CD4-positive, alpha-beta memory T cell (primary cell): ENCODE measurements at regions not wholly inside any gene's neighbourhood (a gene's known extent, or its start where the extent isn't known, plus 50 kb on each side); places are given as distances from the start of the nearest gene placed in this dataset.
"Not testable (repeated sequence)": the region's sequence is repeated elsewhere in the genome, so short reads cannot be mapped to it uniquely, and the experiment has no call there.

Experiments used
- CTCF ChIA-PET: fragments of 350-600 bp; sonication (Branson Sonifier 250); formaldehyde crosslinking; loops from one replicate; lab custom pipeline; 2021; ENCODE audit warnings: inconsistent platforms; ENCODE audit not compliant: partially characterized antibody; lab: Charles Lee
- POLR2A ChIA-PET: fragments of 350-600 bp; sonication (Branson Sonifier 250); formaldehyde crosslinking; loops from one replicate; lab custom pipeline; 2021; ENCODE audit not compliant: partially characterized antibody; lab: Charles Lee
- DNase-seq, 5 donors: peaks; one replicate each; pipeline versions ENCODE4 v3.0.0 to v3.0.0-alpha.2; 2020 to 2022; ENCODE audit warnings: mixed read lengths in 1 of 5
- H3K27ac ChIP-seq: one replicate; pipeline ENCODE4 v1.7.0; 2013; ENCODE audit warnings: low read depth, low read length
- H3K27me3 ChIP-seq: 2 replicates; pipeline ENCODE4 v1.7.0; 2013; ENCODE audit warnings: mild to moderate bottlenecking, low read length, moderate library complexity; ENCODE audit not compliant: insufficient read depth
- H3K36me3 ChIP-seq: 2 replicates; pipeline ENCODE4 v1.7.0; 2013; ENCODE audit warnings: mild to moderate bottlenecking, low read length, moderate library complexity; ENCODE audit not compliant: insufficient read depth
- H3K4me1 ChIP-seq: 2 replicates; pipeline ENCODE4 v1.7.0; 2013; ENCODE audit warnings: mild to moderate bottlenecking, low read length, moderate library complexity; ENCODE audit not compliant: insufficient read depth
- H3K4me3 ChIP-seq, 2 donors: one replicate each; pipeline ENCODE4 v1.7.0; 2013; ENCODE audit warnings: low read length in 2 of 2, mild to moderate bottlenecking in 1 of 2
- H3K9me3 ChIP-seq, 2 donors: one replicate each; pipeline ENCODE4 v1.7.0; 2013; ENCODE audit warnings: low read length in 2 of 2, control low read depth in 1 of 2; ENCODE audit not compliant: control insufficient read depth in 1 of 2
- H3K27ac Mint-ChIP-seq, 7 donors: one replicate each; pipeline ENCODE4 v1.8.0; 2020 to 2021; ENCODE audit warnings: mixed read lengths in 7 of 7, mild to moderate bottlenecking in 6 of 7, inconsistent platforms in 3 of 7, moderate library complexity in 3 of 7
- H3K27me3 Mint-ChIP-seq, 2 donors: one replicate each; pipeline ENCODE4 v1.8.0; 2020 to 2021; ENCODE audit warnings: mixed read lengths in 2 of 2
- H3K36me3 Mint-ChIP-seq, 2 donors: one replicate each; pipeline ENCODE4 v1.8.0; 2020 to 2021; ENCODE audit warnings: mixed read lengths in 2 of 2, inconsistent platforms in 1 of 2, mild to moderate bottlenecking in 1 of 2
- H3K4me1 Mint-ChIP-seq, 4 donors: one replicate each; pipeline ENCODE4 v1.8.0; 2020 to 2021; ENCODE audit warnings: mixed read lengths in 4 of 4, mild to moderate bottlenecking in 1 of 4
- H3K4me3 Mint-ChIP-seq, 8 donors: one replicate each; pipeline ENCODE4 v1.8.0; 2020 to 2021; ENCODE audit warnings: mixed read lengths in 8 of 8, mild to moderate bottlenecking in 7 of 8, moderate library complexity in 6 of 8, inconsistent platforms in 3 of 8
- H3K9me3 Mint-ChIP-seq, 8 donors: one replicate each; pipeline ENCODE4 v1.8.0; 2020 to 2021; ENCODE audit warnings: mixed read lengths in 8 of 8, mild to moderate bottlenecking in 5 of 8, inconsistent platforms in 3 of 8, moderate library complexity in 1 of 8
- intact Hi-C: fragments of 100-400 bp; cut with micrococcal nuclease; formaldehyde crosslinking; loops from one replicate; pipeline ENCODE4 v1.15.1; 2023

DNA sequence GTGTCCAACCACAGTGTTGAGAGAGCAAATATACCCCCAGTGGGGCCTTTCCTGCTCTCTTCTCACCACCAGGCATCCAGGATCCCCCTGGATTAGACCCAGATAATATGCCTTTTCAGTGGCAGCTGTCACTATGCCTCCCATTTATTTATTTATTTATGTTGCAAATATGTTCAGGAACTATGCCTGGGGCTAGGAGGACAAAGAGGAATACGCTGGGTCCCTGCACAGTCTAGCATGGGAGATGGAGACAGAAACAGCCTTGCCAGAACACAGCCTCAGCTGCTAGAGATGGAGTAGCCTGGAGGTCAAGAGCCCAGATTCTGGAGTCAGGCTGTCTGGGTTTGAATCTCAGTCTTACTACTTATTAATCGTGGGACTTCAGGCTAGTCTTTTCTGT, 74.6 kb upstream of the LRFN2 start:
- ChIA-PET CTCF (no interaction called here), POLR2A (no interaction called here)
- no peak for DNase-seq
- Mint-ChIP-seq H3K27ac (no peak overlapping the region), H3K27me3 (peaks cover 3 to 6% of the 10 kb centered on the region in 2 donors), H3K4me3 (no peak overlapping the region), H3K4me1 (no peaks in the 10 kb centered on the region), H3K9me3 (peaks cover 5 to 36% (median 31%) of the 10 kb centered on the region in 8 donors), H3K36me3 (peaks cover 3 to 5% of the 10 kb centered on the region in 2 donors)
- H3K27ac ChIP-seq, result no peak overlapping the region
- no peaks in the 10 kb centered on the region for H3K27me3 ChIP-seq
- H3K4me3 ChIP-seq, result no peak overlapping the region
- no peaks in the 10 kb centered on the region for H3K9me3 ChIP-seq
- H3K36me3 ChIP-seq, result no peaks in the 10 kb centered on the region
- intact Hi-C loops, result no loop called here
- H3K4me1 ChIP-seq, result no peaks in the 10 kb centered on the region

DNA sequence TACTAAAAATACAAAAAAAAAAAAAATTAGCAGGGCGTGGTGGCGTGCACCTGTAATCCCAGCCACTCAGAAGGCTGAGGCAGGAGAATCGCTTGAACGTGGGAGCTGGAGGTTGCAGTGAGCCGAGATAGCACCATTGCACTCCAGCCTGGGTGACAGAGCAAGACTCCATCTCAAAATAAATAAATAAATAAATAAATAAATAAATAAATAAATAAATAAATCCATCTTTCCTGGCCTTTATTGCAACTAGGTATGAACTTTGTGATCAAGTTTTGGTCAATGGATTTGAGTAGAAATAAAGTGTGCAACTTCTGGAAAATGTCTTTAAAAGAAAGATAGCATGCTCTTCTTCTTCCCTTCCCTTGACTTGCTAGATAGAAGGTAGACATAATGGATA, 69.6 kb upstream of the LRFN2 start:
- H3K4me1 ChIP-seq, H3K27me3 ChIP-seq, H3K9me3 ChIP-seq, DNase-seq, H3K4me3 Mint-ChIP-seq, intact Hi-C loops, H3K4me3 ChIP-seq, H3K27ac ChIP-seq, H3K27ac Mint-ChIP-seq, H3K9me3 Mint-ChIP-seq, POLR2A ChIA-PET, CTCF ChIA-PET, H3K36me3 Mint-ChIP-seq, H3K4me1 Mint-ChIP-seq, H3K27me3 Mint-ChIP-seq, H3K36me3 ChIP-seq: not testable (repeated sequence)

DNA sequence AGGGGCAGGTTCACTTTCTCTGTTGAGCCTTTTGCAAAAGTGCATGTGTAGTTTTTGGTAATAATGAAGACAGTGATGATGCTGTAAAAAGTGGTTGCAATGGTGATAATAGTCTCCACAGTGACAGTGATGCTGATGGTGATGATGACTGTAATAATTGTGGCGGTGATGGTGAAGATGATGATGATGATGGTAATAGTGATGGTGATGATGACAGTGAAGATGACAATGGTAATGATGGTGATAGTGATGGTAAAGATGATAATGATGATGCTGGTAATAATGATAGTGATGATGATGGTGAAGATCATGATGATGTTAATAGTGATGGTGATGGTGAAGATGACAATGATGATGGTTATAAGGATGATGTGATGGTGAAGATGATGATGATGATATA, 67.7 kb upstream of the LRFN2 start:
- Histone ChIP-seq H3K36me3 (no peaks in the 10 kb centered on the region), H3K27me3 (no peaks in the 10 kb centered on the region), H3K9me3 (no peaks in the 10 kb centered on the region), H3K27ac (no peak overlapping the region), H3K4me1 (no peaks in the 10 kb centered on the region), H3K4me3 (no peak overlapping the region)
- no peak overlapping the region for H3K4me3 Mint-ChIP-seq
- H3K27me3 Mint-ChIP-seq, result peaks cover 2% of the 10 kb centered on the region in 2 donors
- intact Hi-C loops, result no loop called here
- no peak overlapping the region for H3K27ac Mint-ChIP-seq
- H3K9me3 Mint-ChIP-seq, result no peaks in the 10 kb centered on the region
- no peak for DNase-seq
- ChIA-PET POLR2A (no interaction called here), CTCF (no interaction called here)
- no peaks in the 10 kb centered on the region for H3K4me1 Mint-ChIP-seq
- no peaks in the 10 kb centered on the region for H3K36me3 Mint-ChIP-seq

DNA sequence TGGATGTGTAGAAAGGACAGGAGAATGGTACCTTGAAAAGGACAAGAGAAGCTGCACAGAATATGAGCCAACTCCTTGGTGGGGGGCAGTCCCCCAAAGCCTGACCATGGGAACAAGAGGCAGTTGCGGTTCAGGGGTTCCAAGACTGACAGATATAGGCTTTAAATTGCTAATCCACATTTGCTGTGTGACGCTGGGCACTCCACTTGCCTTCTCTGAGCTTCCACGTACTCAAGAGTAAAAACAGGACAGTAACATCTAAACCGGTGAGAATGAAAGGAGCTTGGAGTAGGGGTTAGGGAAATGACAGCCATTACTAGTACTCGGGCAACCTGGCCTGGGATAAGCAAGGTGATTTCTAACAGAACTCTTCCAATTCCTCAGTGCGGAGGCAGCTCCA, 57.9 kb upstream of the LRFN2 start:
- Histone ChIP-seq H3K36me3 (no peaks in the 10 kb centered on the region), H3K4me1 (peaks cover 6% of the 10 kb centered on the region), H3K4me3 (no peak overlapping the region), H3K27ac (no peak overlapping the region), H3K9me3 (no peaks in the 10 kb centered on the region), H3K27me3 (no peaks in the 10 kb centered on the region)
- H3K9me3 Mint-ChIP-seq, result peaks cover 0 to 3% (median 0%) of the 10 kb centered on the region in 8 donors
- no peak for DNase-seq
- intact Hi-C loops, result no loop called here
- no peak overlapping the region for H3K4me3 Mint-ChIP-seq
- POLR2A ChIA-PET, result no interaction called here
- H3K36me3 Mint-ChIP-seq, result no peaks in the 10 kb centered on the region
- no peak overlapping the region for H3K27ac Mint-ChIP-seq
- peaks cover 8 to 9% (median 9%) of the 10 kb centered on the region in 4 donors for H3K4me1 Mint-ChIP-seq
- peaks cover 3 to 22% of the 10 kb centered on the region in 2 donors for H3K27me3 Mint-ChIP-seq
- CTCF ChIA-PET, result no interaction called here

DNA sequence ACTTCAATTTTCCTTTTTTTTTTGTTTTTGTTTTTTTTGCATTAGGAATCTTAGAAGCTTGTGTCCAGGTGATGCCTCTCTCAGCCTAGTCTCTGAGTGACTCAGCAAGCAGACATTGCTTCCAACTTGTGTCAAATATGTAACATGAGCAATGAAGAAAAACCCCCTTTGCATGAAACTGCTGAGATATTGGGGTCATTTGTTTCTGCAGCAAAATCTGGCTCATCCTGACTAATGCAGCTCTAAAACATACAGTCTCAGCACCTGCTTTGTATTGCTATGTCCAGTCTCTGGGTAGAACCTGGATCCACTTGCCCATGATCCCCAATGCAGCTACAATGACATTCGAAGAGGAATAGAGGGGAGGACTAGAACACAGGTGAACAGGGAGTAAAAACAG, 55.7 kb upstream of the LRFN2 start:
- intact Hi-C loops, result no loop called here
- ChIA-PET CTCF (no interaction called here), POLR2A (no interaction called here)
- DNase-seq, result no peak
- no peaks in the 10 kb centered on the region for H3K36me3 Mint-ChIP-seq
- peaks cover 3 to 13% of the 10 kb centered on the region in 2 donors for H3K27me3 Mint-ChIP-seq
- no peaks in the 10 kb centered on the region for H3K9me3 ChIP-seq
- no peaks in the 10 kb centered on the region for H3K36me3 ChIP-seq
- H3K27ac Mint-ChIP-seq, result no peak overlapping the region
- H3K4me1 Mint-ChIP-seq, result peaks cover 8 to 9% (median 9%) of the 10 kb centered on the region in 4 donors
- peaks cover 0 to 3% (median 0%) of the 10 kb centered on the region in 8 donors for H3K9me3 Mint-ChIP-seq
- H3K4me3 ChIP-seq, result no peak overlapping the region
- no peak overlapping the region for H3K4me3 Mint-ChIP-seq
- no peaks in the 10 kb centered on the region for H3K27me3 ChIP-seq
- peaks cover 7% of the 10 kb centered on the region for H3K4me1 ChIP-seq
- H3K27ac ChIP-seq, result no peak overlapping the region

DNA sequence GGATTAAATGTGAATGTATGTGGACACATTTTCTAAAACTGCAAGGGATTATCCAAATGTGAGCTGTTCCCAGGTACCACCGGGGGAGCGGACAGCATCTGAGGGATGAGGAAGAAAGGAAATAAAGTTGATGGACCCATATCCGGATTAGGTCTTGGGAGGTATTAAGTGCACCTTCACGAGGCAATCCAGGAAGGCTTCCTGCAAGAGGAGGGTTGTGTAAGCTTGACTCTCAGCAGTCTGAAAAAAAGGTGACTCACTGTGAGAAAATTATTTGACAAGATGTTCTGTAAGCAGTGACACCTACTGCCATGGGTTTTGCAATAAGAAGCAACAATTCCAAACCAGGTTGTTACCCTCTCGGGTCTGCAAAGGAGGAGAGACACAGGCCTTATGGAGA, 55.0 kb upstream of the LRFN2 start:
- Histone ChIP-seq H3K27ac (no peak overlapping the region), H3K9me3 (no peaks in the 10 kb centered on the region), H3K36me3 (no peaks in the 10 kb centered on the region), H3K27me3 (no peaks in the 10 kb centered on the region), H3K4me1 (peaks cover 7% of the 10 kb centered on the region), H3K4me3 (no peak overlapping the region)
- Mint-ChIP-seq H3K9me3 (peaks cover 0 to 3% (median 0%) of the 10 kb centered on the region in 8 donors), H3K4me3 (no peak overlapping the region), H3K27me3 (peaks cover 0 to 12% of the 10 kb centered on the region in 2 donors), H3K36me3 (no peaks in the 10 kb centered on the region), H3K27ac (no peak overlapping the region), H3K4me1 (peaks cover 8 to 9% (median 9%) of the 10 kb centered on the region in 4 donors)
- ChIA-PET POLR2A (no interaction called here), CTCF (no interaction called here)
- intact Hi-C loops, result no loop called here
- no peak for DNase-seq

DNA sequence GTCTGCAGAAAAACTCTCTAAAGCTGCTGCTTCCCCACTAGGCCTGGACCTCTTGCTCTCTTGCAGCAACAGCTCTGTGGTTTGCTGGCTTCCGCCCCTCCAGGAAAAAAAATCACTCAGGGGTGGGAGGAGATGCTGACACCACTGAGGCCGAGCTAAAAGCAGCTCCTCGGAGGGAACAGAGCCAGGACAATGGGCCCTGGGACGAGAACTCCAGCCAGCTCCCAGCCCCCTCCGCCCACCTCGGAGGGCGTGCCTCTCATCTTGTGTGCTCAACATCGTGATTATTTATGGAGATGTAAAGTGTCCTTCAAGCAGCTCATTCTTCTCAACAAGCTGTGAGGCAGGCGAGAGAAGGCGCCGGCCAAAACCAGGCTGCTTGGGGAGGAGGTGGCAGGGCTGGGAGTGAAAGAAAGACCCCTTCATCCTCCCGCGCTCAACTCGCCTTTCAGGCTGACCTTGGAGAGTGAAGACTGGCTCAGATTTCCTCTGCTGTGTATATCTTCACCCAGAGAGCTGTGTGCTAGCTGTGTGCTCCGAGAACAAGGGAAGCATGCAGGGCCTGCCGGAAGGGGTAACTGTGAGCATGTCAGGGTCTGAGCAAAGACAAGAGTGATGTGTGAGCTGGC, 53.5 kb upstream of the LRFN2 start:
- ChIA-PET CTCF (no interaction called here), POLR2A (no interaction called here)
- Mint-ChIP-seq H3K4me3 (peak overlapping the region in 6 of 8 donors; percentile 2 to 64 (median 20)), H3K27ac (peak overlapping the region in 2 of 7 donors; percentile 25 to 73), H3K4me1 (peaks cover 8 to 9% (median 9%) of the 10 kb centered on the region in 4 donors), H3K36me3 (no peaks in the 10 kb centered on the region), H3K9me3 (peaks cover 0 to 3% (median 0%) of the 10 kb centered on the region in 8 donors), H3K27me3 (peaks cover 0 to 10% of the 10 kb centered on the region in 2 donors)
- intact Hi-C loops, result no loop called here
- H3K36me3 ChIP-seq, result no peaks in the 10 kb centered on the region
- no peaks in the 10 kb centered on the region for H3K27me3 ChIP-seq
- H3K4me3 ChIP-seq, result no peak overlapping the region
- no peaks in the 10 kb centered on the region for H3K9me3 ChIP-seq
- peaks cover 7% of the 10 kb centered on the region for H3K4me1 ChIP-seq
- peak in 2 of 5 donors; percentile 2 to 7 for DNase-seq
- H3K27ac ChIP-seq, result no peak overlapping the region
